ENCODE measurements at regions not wholly inside any gene's neighbourhood (a gene's known extent, or its start where the extent isn't known, plus 50 kb on each side); places are given as distances from the start of the nearest gene placed in this dataset.
"Not testable (repeated sequence)": the region's sequence is repeated elsewhere in the genome, so short reads cannot be mapped to it uniquely, and the experiment has no call there.

GRCh38 chr16:88271776-88272175 lies 111.0 kb upstream of the ZNF469 start:
- DNase-seq (ENCODE audit: low spot score): not testable (repeated sequence)

DNA sequence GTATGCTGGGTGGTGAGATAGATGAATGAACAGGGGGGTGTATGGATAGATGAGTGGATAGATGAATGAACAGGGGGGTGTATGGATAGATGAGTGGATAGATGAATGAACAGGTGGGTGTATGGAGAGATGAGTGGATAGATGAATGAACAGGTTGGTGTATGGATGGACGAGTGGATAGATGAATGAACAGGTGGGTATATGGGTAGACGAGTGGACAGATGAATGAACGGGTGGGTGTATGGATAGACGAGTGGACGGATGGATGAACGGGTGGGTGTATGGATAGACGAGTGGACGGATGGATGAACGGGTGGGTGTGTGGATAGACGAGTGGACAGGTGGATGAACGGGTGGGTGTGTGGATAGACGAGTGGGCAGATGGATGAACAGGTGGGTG lies 110.3 kb upstream of the ZNF469 start:
- H3K4me3 ChIP-seq; intact Hi-C loops (cut with DNase I); H3K27me3 ChIP-seq (replicated peaks; ENCODE audit: insufficient read depth); H3K9me3 ChIP-seq; H3K27ac ChIP-seq; H3K36me3 ChIP-seq; H3K4me1 ChIP-seq (replicated peaks); DNase-seq (ENCODE audit: low spot score): not testable (repeated sequence)
- 89% methylated on average over 12 of the region's 12 CpGs for WGBS

More at GRCh38 chr16:88271776-88272175, 111.0 kb upstream of the ZNF469 start:
- H3K4me1 ChIP-seq (replicated peaks); H3K9me3 ChIP-seq; H3K27me3 ChIP-seq (replicated peaks; ENCODE audit: insufficient read depth); H3K27ac ChIP-seq; H3K4me3 ChIP-seq; H3K36me3 ChIP-seq; intact Hi-C loops (cut with DNase I): not testable (repeated sequence)
- 67% methylated on average over 3 of the region's 3 CpGs for WGBS

DNA sequence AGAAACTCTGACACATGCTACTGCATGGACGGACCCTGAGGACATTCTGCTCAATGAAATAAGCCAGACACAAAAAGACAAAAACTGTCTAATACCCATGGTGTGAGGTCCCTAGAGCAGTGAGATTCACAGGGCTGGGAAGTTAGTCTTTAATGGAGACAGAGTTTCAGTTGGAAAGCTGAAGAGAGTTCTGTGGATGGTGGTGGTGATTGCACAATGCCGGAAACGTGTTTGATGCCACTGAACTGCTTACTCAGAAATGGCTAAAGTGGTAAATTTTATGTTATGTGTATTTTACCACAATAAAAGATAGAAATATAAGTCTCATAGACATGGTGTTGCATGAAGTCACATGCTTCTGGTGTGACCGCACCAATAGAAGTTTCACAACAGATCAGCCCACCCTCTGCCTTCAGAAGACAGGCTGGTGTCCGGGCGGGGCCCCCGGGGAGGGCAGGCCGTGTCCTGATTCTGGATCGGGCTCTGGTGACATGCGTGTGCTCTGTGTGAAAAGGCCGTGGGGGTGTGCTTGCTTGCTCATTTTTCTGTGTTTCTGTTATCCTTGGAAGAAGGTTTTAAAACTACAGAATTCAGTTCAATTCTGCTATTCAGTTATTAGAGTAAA lies 108.5 kb upstream of the ZNF469 start:
- H3K27ac ChIP-seq; H3K4me1 ChIP-seq (replicated peaks); H3K36me3 ChIP-seq; intact Hi-C loops (cut with DNase I); H3K4me3 ChIP-seq; H3K9me3 ChIP-seq; H3K27me3 ChIP-seq (replicated peaks; ENCODE audit: insufficient read depth); DNase-seq (ENCODE audit: low spot score): not testable (repeated sequence)
- WGBS: 76% methylated on average over 11 of the region's 11 CpGs

- DNase-seq (ENCODE audit: low spot score): no peak
- Histone ChIP-seq H3K4me1 (replicated peaks) (no peaks in the 10 kb centered on the region), H3K9me3 (no peaks in the 10 kb centered on the region), H3K27ac (no peak overlapping the region), H3K36me3 (no peaks in the 10 kb centered on the region), H3K27me3 (replicated peaks; ENCODE audit: insufficient read depth) (no peaks in the 10 kb centered on the region), H3K4me3 (no peak overlapping the region)
- 47% methylated on average over 16 of the region's 17 CpGs for WGBS
- TF ChIP-seq CTCF (IDR thresholded peaks at IDR 0.05) (no peak), POLR2A (IDR thresholded peaks at IDR 0.05) (no peak), POLR2AphosphoS5 (IDR thresholded peaks at IDR 0.05) (no peak)
- intact Hi-C loops (cut with DNase I): no loop called here
Measured at GRCh38 chr16:88274847-88275246, 107.9 kb upstream of the ZNF469 start.

DNA sequence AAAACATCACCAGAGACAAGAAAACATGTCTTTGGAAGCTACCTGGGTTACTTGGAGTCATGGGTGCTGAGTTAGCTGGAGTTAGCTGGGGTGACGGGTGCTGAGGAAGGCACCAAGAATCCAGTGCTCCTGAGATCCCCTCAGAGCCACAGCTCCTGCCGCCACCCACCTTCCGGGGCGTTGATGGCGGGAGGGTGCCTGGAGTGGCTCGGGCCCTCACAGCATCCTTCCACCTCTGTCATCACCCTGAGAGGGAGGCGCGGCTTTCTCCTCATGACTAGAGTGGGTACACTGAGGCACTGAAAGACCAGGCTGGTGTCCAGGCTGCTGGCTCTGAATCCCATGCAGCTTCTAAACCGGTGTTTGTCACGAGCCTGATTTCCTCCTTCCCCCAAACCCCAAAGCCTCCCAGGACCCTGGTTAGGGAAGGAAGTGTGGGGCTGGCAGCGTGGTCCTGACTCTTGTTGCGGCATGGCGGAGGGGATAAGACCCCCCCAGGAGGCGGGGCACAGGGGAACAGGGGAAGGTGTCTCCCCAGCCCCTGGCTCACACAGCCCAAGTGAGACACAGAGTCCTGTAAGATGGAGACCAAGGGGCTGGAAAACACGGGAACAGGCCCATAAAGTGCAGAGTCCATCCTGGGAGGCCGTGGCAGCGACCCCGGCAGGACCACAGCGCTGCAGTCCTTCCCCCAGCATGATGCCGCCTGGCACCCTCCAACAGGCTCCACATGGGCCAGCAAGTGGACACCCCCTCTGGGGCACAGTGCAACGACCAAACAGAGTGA lies 107.2 kb upstream of the ZNF469 start:
- H3K27me3 ChIP-seq (replicated peaks; ENCODE audit: insufficient read depth); H3K4me3 ChIP-seq; H3K36me3 ChIP-seq; intact Hi-C loops (cut with DNase I); H3K9me3 ChIP-seq; H3K4me1 ChIP-seq (replicated peaks); H3K27ac ChIP-seq; DNase-seq (ENCODE audit: low spot score): not testable (repeated sequence)
- 85% methylated on average over 21 of the region's 21 CpGs for WGBS

DNA sequence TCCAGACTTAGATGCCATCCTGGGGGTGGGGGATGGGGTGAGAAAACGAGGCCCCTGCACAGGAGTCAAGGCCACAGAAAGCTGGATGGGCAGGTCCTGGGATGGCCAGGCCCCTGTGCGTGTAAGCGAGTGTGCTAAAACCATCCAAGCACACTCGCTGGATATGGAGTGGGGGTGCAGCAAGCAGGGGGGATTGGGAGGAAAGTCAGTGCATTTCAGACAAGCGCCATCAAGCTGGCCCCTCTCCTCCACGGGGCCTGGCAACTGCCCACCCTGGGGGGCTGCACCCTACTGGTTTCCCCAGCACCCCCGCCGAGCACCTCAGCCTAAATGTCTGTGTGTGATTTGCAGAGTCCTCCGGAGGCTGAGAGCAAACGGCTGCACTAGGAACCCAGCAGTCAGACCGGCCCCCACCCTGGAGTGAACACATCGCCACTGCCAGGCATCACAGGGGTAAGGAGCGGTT lies 106.6 kb upstream of the ZNF469 start:
- DNase-seq (ENCODE audit: low spot score); H3K9me3 ChIP-seq; H3K4me1 ChIP-seq (replicated peaks); H3K4me3 ChIP-seq; intact Hi-C loops (cut with DNase I); H3K27ac ChIP-seq; H3K27me3 ChIP-seq (replicated peaks; ENCODE audit: insufficient read depth); H3K36me3 ChIP-seq: not testable (repeated sequence)
- WGBS: 76% methylated on average over 13 of the region's 13 CpGs

DNA sequence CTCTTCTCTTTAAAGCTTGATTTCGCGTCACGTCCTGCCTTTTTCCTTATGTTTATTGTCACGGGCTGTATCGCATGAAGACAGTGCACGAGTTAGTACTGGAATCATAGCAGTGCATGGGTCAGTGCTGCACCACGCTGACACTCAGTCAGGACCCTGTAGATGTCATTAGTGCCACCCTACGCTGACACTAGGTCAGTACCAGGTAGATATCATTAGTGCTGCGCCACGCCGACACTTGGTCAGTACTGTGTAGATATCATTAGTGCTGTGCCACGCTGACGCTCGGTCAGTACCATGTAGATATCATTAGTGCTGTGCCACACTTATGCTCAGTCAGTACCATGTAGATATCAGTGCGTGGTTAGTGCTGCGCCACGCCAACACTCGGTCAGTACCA lies 106.2 kb upstream of the ZNF469 start:
- no peak overlapping the region for H3K4me3 ChIP-seq
- H3K9me3 ChIP-seq: no peaks in the 10 kb centered on the region
- intact Hi-C loops (cut with DNase I): no loop called here
- H3K36me3 ChIP-seq: no peaks in the 10 kb centered on the region
- no peaks in the 10 kb centered on the region for H3K27me3 ChIP-seq (replicated peaks; ENCODE audit: insufficient read depth)
- DNase-seq (ENCODE audit: low spot score): no peak
- no peaks in the 10 kb centered on the region for H3K4me1 ChIP-seq (replicated peaks)
- H3K27ac ChIP-seq: no peak overlapping the region
- 91% methylated on average over 18 of the region's 18 CpGs for WGBS
- no peak for TF ChIP-seq POLR2A (IDR thresholded peaks at IDR 0.05)
- TF ChIP-seq CTCF (IDR thresholded peaks at IDR 0.05): no peak
- TF ChIP-seq POLR2AphosphoS5 (IDR thresholded peaks at IDR 0.05): no peak

Measured in prostate gland (tissue), 2 donors.